ENCODE measurements at regions not wholly inside any gene's neighbourhood (a gene's known extent, or its start where the extent isn't known, plus 50 kb on each side); places are given as distances from the start of the nearest gene placed in this dataset.
"Not testable (repeated sequence)": the region's sequence is repeated elsewhere in the genome, so short reads cannot be mapped to it uniquely, and the experiment has no call there.

DNA sequence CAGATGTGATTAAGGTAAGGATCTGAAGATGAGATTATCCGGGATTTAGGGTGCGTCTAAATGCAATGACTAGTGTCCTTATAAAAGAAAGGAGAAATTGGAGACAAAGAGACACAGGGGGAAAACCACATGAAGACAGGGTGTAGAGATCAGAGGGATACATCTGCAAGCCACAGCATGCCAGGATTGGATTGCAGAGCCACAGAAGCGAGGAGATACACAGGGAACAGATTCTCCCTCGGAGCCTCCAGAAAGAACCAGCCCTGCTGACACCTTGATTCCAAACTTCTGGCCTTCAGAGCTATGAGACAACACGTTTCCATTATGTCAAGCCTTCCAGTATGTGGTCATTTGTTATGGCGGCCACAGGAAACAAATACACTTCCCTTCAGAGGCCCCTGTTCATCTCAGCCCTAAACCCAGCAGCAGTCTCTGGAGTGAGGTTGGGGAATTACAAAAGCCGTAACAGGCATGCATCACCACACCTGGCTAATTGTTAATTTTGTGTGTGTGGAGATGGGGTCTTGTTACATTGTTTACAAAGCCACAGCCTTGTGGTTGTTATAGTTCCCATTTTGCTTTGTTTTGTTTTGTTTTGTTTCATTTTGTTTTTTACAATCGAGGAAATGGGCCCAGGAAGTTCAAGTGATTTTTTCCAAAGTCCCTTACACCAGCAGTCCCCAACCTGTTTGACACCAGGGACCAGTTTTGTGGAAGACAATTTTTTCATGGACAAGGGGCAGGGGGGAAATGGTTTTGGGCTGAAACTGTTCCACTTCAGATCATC is 51.6 kb upstream of the LYRM9 start:
- DNase-seq (ENCODE audit: low spot score) = no peak

DNA sequence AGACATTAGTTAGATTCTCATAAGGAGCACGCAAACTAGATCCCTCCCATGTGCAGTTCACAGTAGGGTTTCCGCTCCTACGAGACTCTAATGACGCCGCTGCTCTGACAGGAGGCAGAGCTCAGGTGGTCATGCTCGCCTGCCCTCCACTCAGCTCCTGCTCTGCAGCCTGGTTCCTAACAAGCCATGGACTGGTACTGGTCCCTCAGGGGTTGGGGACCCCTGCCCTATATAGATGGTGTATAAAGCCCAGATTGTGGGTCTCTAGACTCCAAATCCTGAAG is 52.1 kb upstream of the LYRM9 start:
- DNase-seq (ENCODE audit: low spot score) = no peak

DNA sequence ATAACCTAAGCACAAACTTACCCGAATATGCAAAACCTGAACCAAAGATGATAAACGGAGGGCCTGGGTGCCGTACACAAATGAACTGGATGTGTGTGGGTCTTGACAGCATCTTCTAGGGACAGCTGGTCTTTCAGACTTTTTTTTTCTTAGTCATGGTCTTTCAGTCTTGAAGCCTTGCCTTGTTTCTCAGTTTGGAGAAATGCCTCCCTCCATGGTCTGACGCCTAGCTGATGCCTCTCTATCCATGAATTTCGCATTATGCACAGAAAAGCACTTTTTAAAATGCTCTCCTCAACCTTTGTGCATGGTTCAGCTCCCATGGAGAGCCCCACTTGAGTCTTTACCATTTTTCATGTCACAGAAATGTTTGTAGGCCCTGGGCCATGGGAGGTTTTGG is 52.8 kb upstream of the LYRM9 start:
- no peak for DNase-seq (ENCODE audit: low spot score)

DNA sequence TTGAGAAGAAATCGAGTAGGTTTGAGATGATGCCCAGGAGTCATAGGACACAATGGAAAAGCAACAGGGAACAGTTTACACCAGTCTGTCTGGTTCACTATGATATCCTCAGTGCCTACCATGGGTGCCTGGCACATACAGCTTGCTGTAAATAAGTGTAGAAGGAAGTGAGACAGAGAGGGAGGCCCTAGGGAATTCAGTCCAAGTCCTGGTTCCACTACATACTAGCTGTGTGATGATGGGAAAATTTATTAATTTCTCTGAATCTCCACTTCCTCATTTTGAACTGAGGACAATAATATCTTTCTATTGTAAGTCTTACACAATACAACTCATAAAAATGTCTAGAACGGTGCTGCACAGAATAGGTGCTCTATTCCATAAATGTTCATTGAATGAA is 53.3 kb upstream of the LYRM9 start:
- DNase-seq (ENCODE audit: low spot score) = no peak

DNA sequence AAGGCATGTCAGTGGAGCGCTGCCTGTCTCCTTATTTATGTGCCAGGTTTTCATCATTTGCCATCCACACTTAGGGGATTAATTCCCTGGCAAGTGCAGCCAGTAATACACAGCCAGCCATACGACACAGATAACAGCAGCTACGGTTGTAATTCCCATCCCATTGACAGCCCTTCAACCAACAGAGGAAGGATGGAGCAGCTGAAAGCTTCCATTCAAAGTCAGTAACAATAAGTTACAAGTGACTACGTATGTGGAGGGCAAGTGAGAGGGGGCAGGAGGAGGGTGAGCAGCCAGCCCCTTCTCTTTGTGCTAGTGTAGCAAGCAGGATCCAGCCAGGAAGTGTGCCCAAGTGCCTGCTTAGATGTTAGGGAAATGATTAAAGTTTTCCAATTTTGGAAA is 53.8 kb upstream of the LYRM9 start:
- DNase-seq (ENCODE audit: low spot score) = no peak

DNA sequence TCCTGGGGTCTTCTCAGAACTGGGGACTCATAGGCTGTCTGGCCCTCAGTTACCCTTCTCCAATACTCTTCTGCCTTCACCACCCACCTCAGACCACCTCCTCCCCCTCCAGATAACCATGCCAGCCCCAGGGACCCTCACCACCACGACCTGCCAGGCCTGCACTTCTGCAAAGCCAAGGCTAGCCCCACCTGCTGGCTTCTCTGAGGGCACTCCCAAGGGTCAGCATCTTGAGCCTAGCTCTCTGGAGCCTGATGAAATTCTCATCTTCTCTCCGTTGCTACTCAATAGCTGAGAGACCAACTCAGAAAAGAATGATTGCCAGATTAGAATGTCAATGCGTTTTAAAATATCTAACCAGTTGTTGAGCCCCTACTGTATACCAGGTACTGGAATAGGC is 56.1 kb upstream of the LYRM9 start:
- no peak for DNase-seq (ENCODE audit: low spot score)

DNA sequence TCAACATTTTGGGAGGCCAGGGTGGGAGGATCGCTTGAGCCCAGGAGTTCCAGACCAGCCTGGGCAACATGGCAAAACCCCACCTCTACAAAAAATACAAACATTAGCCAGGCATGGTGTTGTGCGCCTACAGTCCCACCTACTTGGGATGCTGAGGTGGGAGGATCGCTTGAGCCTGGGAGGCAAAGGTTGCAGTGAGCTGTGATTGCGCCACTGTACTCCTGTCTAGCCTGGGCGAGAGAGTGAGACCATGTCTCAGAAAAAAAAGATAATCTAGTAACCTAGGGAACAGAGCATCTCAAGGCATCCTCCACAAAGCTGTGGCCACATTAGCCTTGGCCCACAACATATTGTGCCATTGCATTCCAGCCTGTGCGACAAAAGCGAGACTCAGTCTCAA is 57.1 kb upstream of the LYRM9 start:
- DNase-seq (ENCODE audit: low spot score) = not testable (repeated sequence)

DNA sequence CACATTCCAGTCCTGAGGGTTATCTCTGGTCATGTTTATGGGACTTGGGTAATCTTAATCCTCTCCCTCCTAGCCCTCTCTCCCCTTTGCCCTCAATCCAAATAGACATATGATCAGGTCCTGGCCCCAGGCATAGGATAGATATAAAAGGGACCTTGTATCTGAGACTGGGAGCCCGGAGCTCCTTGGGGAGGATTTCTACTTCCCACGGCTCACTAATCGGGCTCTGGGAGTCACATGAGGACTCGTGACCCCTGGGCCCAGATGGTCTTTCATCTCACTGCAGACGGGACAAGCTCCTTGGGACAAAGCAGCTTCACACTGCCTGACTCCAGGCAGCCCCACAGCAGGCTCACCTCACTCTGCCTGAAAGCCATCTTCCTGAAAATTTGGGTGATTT is 57.8 kb upstream of the LYRM9 start:
- DNase-seq (ENCODE audit: low spot score) = no peak

DNA sequence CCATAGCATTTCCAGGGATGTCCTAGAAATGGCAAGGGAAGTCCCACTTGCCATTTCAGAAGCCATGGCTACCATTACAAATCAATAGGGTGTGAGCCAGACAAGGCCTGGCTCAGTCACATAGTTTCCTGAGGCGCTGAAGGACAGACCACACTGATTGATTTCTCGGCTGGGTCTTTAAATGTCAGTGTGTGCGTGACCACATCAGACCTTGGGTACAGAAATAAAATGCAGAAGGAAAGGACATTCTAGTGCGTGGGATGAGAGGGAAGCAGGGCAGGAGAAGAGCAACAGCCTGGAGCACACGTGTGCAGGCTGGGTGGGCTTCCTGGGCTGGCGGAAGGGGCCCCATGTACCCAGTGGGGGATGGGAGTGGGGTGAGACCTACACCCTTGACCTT is 58.7 kb upstream of the LYRM9 start:
- no peak for DNase-seq (ENCODE audit: low spot score)

DNA sequence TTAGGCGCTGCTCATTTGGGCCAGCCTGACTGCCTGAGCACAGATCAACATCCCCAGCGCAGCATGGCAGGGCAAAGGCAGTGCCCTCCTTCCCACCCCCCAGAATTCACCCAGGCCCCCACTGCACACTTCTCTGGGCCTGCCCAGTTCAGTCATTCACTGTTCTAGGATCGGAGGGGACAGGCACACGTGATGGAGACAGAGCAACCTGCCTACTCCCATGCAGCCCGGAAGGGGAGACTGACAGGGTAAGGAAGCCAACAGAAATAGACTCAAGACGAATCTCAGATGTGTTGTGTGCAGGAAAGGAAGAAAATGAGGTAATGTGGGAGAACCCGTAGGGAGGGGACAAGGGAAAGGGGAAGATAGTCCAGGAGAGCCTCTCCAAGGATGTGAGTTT is 59.2 kb upstream of the LYRM9 start:
- no peak for DNase-seq (ENCODE audit: low spot score)

DNA sequence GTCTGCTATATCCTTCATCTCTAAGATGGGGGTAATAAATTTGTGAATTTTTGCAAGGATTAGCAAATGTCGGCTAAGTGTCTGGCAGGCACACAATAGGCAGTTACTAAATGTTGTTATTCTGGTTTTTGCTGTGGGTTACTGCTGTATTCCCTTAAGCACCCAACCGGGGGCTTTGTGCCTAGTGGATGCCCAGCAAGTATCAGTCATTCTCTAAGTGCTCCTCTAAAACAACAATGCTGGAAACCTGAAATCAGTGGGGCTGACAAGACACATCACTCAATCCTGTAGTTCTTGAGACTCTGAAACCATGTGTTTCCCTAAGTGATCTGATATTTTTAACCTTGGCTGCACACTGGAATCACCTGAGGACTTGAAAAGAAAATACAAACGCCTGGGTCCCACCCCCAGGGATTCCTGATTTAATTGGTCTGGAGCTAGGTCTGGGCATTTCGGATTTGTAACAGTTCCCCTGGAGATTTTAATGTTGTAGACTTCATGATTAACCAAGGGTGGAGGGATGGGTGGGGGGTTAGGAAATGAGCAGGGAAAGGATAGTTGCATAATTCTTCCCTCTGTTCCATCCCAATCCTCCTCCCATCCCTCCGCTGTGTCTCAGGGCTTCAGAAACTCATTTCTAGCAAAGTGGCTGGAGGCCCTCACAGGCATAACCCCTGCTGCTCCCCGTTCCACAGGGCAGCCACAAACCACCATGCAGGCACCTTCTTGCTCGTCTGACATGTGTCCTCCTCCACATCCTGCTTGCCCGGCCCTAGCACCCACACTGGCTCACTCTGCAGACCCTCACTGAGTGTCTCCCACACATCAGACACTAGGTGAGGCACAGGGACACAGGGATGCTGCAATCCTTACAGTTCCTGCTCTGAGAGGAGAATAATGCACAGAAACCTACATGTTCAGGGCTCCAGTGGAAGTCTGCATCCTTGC is 61.7 kb upstream of the LYRM9 start:
- no peak for DNase-seq (ENCODE audit: low spot score)

DNA sequence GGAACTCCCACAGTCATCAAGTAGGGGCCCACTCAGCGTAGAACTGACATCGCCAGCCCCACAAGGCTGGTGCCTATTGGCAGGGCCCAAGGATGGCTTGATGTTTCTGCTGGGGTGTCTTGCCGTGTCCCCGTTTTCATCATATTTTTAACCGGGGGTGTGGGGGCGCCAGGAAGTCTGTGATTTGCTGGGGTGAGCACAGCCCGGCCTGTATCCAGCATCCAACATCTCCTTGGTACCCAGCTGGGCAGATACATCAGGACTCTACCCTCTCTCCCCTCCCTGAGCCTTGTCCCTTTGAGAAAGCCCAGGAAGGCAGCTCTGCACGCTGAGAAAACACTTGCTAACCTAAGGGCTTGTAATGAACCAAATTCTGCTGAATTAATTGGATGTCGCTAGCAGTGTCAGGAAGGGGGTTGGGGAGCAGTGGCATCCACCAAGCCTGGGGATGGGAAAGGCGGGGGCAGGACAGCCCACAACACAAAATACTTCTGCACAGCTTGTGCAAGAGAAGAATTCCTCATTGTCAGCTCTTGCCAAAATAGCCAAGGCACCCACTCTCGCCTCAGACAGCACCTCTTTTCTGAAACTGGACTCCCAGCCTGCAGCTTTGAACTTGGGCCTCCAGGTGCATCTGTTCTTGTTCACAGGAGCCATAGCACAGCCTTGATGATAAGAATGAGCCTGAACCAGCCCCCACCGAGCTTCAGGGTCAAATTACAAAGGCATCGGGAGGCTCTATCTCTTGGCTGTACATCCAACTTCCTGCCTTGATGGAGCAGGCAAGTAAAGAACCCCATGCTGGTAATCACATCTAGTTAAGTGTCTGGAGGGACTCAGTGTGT is 63.7 kb upstream of the LYRM9 start:
- DNase-seq (ENCODE audit: low spot score) = no peak

DNA sequence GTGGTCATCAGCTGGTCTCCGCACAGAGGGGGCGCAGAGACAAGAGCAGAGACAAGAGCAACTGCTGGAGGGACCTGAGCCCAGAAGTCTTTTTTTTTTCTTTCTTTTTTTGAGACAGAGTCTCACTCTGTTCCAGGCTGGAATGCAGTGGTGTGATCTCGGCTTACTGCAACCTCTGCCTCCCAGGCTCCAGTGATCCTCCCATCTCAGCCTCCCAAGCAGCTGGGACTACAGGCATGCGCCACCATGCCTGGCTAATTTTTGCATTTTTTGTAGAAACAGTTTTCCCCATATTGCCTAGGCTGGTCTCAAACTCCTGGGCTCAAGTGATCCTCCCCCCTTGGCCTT is 64.3 kb upstream of the LYRM9 start:
- not testable (repeated sequence) for DNase-seq (ENCODE audit: low spot score)

DNA sequence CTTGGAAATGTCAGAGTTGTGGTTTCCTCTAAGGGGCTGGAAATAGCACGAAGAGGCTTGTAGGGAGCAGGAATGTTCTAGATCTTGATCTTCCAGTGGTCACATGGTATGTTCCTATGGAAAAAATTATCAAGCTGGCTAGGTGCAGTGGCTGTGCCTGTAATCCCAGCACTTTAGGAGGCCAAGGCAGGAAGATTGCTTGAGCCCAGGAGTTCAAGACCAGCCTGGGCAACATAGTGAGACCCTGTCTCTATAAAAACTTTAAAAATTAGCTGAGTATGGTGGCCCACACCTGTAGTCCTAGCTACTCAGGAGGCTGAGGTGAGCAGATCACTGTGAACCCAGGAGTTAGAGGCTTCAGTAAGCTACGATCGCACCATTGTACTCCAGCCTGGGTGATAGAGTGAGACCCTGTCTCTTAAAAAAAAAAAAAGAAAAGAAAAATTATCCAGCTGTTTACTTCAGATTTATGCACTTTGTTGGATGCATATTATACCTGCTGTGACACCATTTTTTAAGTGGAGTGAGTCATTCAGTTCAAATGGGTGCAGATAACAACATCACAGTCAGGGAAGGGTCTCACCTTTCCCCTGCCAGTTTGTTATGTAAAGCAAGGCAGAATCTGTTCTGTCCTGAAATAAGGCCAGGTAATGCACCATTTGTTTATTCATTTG is 65.7 kb upstream of the LYRM9 start:
- no peak for DNase-seq (ENCODE audit: low spot score)

DNA sequence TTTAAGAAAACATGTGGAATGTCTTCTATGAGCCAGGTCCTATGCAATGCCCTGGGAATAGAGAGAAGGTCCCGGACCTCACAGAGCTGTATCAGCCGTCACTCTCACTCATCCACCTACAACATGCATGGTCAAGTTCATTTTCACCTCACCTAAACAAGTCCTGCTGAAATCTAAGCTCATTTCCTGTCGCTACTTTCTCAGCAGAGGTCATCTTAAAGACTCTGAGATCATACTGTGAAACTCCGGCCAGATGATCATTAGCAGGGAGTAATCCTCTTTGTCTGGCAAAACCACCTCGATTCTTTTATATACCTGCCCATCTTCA is 66.2 kb upstream of the LYRM9 start:
- no peak for DNase-seq (ENCODE audit: low spot score)

DNA sequence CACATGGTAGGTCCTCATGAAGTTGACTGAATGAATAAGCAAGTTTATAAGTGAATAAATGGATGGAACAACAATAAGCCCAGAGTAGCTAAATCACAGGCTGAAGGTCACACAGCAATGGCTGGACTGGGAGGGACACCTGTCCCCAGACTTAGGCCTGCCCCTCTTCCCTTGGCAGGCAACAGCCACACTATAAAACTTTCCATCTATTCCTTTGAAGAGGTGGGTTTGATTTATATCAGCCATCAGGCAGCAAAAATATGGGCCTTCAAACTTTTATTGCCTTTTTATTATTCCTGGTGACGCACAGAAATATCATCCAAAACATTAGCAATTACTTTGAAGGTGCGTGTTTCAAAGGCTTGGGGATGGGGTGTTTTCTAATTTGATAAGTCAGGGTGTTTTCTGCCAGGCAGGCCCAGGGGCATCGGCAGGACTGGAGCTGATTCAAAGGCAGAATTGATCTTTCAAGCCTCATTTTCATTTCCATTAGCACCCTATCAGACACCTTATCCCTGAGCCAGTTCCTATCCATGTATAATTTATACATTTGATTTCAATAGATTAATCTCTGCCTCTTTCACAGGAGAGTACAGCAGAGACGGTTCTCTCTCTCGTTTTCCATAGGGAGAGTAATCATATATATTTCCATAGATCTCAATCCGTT is 67.2 kb upstream of the LYRM9 start:
- no peak for DNase-seq (ENCODE audit: low spot score)

DNA sequence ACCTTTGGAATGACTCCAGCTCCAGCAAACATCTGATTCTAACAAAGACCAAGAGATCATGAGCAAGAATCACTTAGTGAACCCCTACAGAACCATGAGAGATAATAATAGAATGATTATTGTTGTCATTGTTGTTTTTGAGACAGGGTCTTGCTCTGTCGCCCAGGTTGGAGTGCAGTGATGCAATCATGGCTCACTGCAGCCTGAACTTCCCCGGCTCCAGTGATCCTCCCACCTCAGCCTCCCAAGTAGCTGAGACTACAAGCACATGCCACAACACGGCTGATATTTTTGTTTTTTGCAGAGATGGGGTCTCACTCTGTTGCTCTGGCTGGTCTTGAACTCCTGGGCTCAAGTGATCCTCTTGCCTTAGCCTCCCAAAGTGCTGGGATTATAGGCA is 69.4 kb upstream of the LYRM9 start:
- DNase-seq (ENCODE audit: low spot score) = not testable (repeated sequence)

DNA sequence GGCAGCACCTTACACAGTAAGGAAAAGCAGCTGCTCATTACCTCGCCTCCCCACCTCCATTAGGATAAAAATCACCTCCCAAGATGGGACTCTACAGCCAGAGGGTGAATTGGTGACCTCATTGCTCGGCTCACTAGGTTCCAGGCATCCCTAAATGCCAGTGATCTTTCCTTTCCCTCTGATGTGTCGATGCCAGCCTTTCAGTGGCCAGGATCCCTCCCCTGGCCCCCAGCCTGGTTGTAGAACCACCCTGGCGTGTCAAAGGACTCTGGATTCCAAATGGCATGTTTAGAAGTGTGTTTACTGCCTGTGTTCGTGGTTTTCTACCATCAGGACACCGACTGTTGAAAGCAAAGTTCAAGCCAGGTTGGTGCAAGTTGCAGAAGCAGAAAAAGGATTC is 72.1 kb upstream of the LYRM9 start:
- no peak for DNase-seq (ENCODE audit: low spot score)

DNA sequence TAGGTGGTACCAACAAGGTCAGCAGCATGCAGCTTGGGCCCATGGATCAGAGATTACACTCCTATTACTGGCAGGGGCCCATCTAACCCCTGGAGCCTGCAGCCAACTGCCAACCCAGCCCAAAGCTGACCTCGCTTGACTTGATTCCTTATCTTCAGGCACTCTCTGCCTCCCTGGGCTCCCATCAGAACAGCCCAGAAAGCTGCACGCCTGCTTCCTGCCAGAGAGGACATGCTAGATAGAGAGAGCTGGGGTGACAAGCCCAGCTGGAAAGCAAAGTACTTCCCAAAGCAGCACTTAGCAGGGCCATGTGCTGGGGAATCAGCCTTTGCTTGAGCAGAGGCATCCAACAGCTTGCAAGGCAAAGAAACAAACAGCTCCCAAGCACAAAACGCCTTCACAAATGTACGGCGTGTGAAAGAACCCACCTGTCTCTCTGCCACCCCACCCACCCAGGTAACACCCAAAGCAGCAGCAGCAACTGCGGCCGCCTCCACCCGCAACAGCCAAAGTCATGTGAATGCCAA is 74.2 kb upstream of the NLK start:
- DNase-seq (ENCODE audit: low spot score) = no peak

DNA sequence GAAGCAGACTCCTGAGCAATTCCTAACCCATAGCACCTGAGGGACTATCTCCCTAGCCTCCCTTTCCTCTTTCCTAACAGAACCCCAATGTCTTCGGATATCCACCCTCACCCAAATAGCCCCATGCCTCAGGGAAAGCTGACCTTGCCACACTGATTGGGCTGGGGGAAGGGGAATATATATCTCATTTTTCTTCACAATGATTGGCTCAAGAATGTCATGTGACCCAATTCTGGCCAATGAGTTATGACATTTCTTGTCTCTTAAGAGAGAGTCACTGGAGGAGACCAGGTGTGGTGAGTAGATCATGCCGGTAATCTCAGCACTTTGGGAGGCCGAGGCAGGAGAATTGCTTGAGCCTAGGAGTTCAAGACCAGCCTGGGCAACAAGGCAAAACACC is 71.9 kb upstream of the NLK start:
- DNase-seq (ENCODE audit: low spot score) = no peak
